ENCODE measurements at regions not wholly inside any gene's neighbourhood (a gene's known extent, or its start where the extent isn't known, plus 50 kb on each side); places are given as distances from the start of the nearest gene placed in this dataset.

Small RNA genes in the stretch of these regions (small RNA-seq; reads per million reads assigned to genes)
- 0 to 0.02 reads per million in 2 experiments for gene RNY3P3

All from NCI-H460 (cell line).